ENCODE measurements at regions not wholly inside any gene's neighbourhood (a gene's known extent, or its start where the extent isn't known, plus 50 kb on each side); places are given as distances from the start of the nearest gene placed in this dataset.

DNA sequence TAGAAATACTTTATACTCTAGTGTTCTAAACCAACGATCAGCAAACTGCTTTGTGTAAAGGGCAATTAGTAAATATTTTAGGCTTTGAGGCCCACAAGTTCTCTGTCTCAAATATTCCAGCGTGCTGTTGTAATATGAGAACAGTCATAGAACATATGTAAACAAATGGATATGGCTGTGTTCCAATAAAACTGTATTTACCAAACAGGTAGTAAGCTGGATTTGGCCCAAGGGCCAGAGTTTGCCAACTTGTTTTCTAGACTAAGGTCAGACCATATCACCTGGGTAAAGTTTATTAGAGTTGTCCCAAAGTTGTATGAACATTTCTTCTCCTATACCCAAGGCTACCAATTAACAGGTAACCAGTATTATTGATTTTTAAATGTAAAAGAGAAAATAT, 303.2 kb upstream of the MC4R start:
- TF ChIP-seq KAT7 (CRISPR knock-in tag; IDR thresholded peaks at IDR 0.05; ENCODE audit: borderline replicate concordance) (no peak), BDP1 (IDR thresholded peaks at IDR 0.05; ENCODE audit: insufficient read depth, insufficient read length) (no peak), ZNF217 (CRISPR knock-in tag; IDR thresholded peaks at IDR 0.05) (no peak), LARP7 (IDR thresholded peaks at IDR 0.05) (no peak), ZNF316 (IDR thresholded peaks at IDR 0.05) (no peak), RB1 (IDR thresholded peaks at IDR 0.05; ENCODE audit: low read depth) (no peak), TAL1 (IDR thresholded peaks at IDR 0.05) (no peak), OTX1 (CRISPR knock-in tag; IDR thresholded peaks at IDR 0.05) (no peak), SAFB2 (IDR thresholded peaks at IDR 0.05; ENCODE audit: borderline replicate concordance, low read depth, low read length, severe bottlenecking) (no peak), ZNF77 (CRISPR knock-in tag; IDR thresholded peaks at IDR 0.05) (no peak), ZHX1 (conservative IDR thresholded peaks at IDR 0.05; ENCODE audit: low read length) (no peak), ZKSCAN1 (IDR thresholded peaks at IDR 0.05; ENCODE audit: low read depth, low read length) (no peak)
- FAIRE-seq = no peak
- Histone ChIP-seq H3K79me2 (ENCODE audit: control insufficient read depth, insufficient read depth, low read length) (no peaks in the 10 kb centered on the region), H3K9me1 (ENCODE audit: control insufficient read depth, insufficient read depth, low read length) (no peaks in the 10 kb centered on the region), H3K4me3 (no peak overlapping the region), H3K4me1 (replicated peaks in 1 of 2; ENCODE audit: control insufficient read depth in 2 of 2, insufficient read depth in 2 of 2, low read length in 2 of 2) (no peaks in the 10 kb centered on the region), H3K36me3 (ENCODE audit: control insufficient read depth, insufficient read depth, low read length) (no peaks in the 10 kb centered on the region), H3K9me3 (replicated peaks; ENCODE audit: control insufficient read depth, insufficient read depth, low read depth, low read length) (no peaks in the 10 kb centered on the region), H3K27ac (ENCODE audit: extremely low read depth, low read depth, low read length) (no peak overlapping the region), H3K27me3 (ENCODE audit: control insufficient read depth in 2 of 2, insufficient read depth in 2 of 2, low read length in 2 of 2) (no peaks in the 10 kb centered on the region), H3K4me2 (ENCODE audit: insufficient read depth, low read length) (no peak overlapping the region), H2AFZ (ENCODE audit: low read depth, low read length) (no peak overlapping the region), H4K20me1 (replicated peaks; ENCODE audit: control insufficient read depth, insufficient read depth, low read length) (no peaks in the 10 kb centered on the region), H3K9ac (ENCODE audit: insufficient read depth in 1 of 2, low read depth in 2 of 2, low read length in 2 of 2) (no peak overlapping the region)
- ATAC-seq = no peak
- CTCF ChIA-PET (ENCODE audit: low intra/inter-chr PET ratio) = no interaction called here
- no TSS peak for BruUV-seq (replicated peaks)
- intact Hi-C loops (cut with micrococcal nuclease) = no loop called here
- POLR2A ChIA-PET = no interaction called here
- WGBS (ENCODE audit: insufficient coverage, low coverage, missing lambda C conversion rate) = 0% methylated on average over 2 of the region's 2 CpGs
- in situ Hi-C loops (cut with MboI) = no loop called here
- no peak for DNase-seq (ENCODE audit: extremely low read depth in 1 of 4, low spot score in 3 of 4)
